Coronary artery (tissue), 2 donors: ENCODE measurements at regions not wholly inside any gene's neighbourhood (a gene's known extent, or its start where the extent isn't known, plus 50 kb on each side); places are given as distances from the start of the nearest gene placed in this dataset.

Experiments used
- DNase-seq: peaks from one replicate; pipeline ENCODE4 v3.0.0-alpha.2; 2017; ENCODE audit warnings: low spot score
- H3K27ac ChIP-seq, 2 donors: fragments of 200-600 bp; sonication (generic); one replicate each; pipeline ENCODE4 v1.5.1; 2016 to 2019
- H3K4me3 ChIP-seq: fragments of 200-600 bp; sonication (generic); 2 replicates; pipeline ENCODE4 v1.5.1; 2016; ENCODE audit warnings: mild to moderate bottlenecking, moderate library complexity
- CTCF ChIP-seq: fragments of 200-600 bp; sonication (generic); IDR thresholded peaks from one replicate; pipeline ENCODE4 v1.5.1; 2019; ENCODE audit warnings: antibody characterized with exemption

GRCh38 chr11:29312812-29313211, 704.0 kb downstream of the KCNA4 start:
- no peak for DNase-seq
- no peak overlapping the region for H3K27ac ChIP-seq
- no peak for TF ChIP-seq CTCF

DNA sequence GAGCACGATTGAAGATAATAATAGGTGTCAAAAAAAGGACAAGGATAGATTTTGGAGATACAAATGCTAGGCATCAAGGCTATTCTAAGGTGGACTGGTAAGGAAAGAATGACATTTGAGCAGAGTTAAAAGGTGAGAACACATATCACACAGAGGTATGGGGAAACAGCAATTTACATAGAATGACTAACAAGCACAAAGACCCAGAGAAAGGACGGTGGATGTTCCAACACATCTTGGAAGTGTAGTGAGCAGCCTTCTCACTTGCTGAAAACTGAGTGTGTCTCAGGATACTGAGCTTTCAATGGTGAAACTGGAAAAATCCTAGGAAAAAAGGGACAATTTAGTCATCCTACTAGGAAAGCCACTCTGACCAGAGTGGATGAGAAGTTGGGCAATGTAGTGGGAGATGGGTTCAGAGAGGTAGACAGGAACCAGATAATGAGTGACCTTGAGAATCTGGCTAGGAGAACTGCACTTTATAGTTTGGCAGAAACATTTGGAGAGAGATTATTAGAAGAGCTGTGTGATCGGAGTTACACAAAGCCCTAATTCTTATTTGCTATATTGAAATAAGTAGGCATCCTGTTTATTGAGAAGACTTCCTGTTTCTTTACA, 706.0 kb downstream of the KCNA4 start:
- H3K4me3 ChIP-seq, result no peak overlapping the region
- DNase-seq, result no peak

More at GRCh38 chr11:29312812-29313211, 704.0 kb downstream of the KCNA4 start:
- no peak overlapping the region for H3K4me3 ChIP-seq

GRCh38 chr11:29309992-29310391, 706.8 kb downstream of the KCNA4 start:
- Histone ChIP-seq H3K4me3 (no peak overlapping the region), H3K27ac (no peak overlapping the region)
- DNase-seq, result no peak
- no peak for TF ChIP-seq CTCF

More for the DNA sequence above, 706.0 kb downstream of the KCNA4 start:
- no peak for TF ChIP-seq CTCF
- no peak overlapping the region for H3K27ac ChIP-seq

DNA sequence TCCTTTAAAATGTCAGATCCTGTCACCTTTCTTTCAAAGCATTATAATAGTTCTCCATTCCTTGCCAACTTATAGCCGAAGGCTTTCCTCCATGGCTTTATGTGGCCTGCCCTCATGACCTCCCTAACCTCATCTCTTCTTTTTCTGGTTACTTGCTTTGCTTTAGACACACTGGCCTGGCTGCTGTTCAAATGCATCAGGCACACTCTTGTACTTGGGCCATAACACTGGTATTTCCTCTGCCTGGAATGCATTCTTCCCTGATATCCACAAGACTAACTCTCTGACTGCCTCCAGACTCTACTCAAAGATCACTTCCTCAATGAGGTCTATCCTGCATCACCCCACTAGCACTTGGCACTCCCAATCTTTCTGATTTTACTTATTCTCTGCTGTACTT, 710.3 kb downstream of the KCNA4 start:
- peak overlapping the region in 1 of 2 donors; percentile 40 for H3K27ac ChIP-seq
- DNase-seq, result no peak
- no peak overlapping the region for H3K4me3 ChIP-seq
- no peak for TF ChIP-seq CTCF

GRCh38 chr11:29305456-29306232, 711.2 kb downstream of the KCNA4 start:
- H3K27ac ChIP-seq, result no peak overlapping the region
- no peak overlapping the region for H3K4me3 ChIP-seq
- no peak for DNase-seq
- TF ChIP-seq CTCF, result no peak

GRCh38 chr11:29300420-29300819, 716.4 kb downstream of the KCNA4 start:
- H3K27ac ChIP-seq, result no peak overlapping the region
- no peak for DNase-seq
- H3K4me3 ChIP-seq, result no peak overlapping the region
- TF ChIP-seq CTCF, result no peak

DNA sequence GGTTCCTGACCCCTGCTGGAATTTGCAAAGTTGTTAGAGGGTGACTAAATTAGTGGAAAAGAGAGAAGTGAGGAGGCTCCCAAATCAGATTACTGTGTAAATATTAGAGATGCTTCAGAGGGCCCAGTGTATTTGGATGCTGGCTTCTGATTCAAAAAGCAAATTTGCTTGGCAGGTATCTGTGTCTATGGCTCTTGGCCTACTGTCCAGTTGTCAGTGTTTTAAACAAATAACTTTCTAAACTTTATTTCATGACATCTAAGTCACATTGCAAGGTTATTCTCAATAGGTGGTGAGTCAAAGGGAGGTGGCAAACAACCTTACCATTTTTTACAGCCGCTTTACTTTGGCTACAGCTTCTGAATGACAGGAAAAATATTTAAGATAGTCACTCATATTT, 720.1 kb downstream of the KCNA4 start:
- Histone ChIP-seq H3K27ac (no peak overlapping the region), H3K4me3 (no peak overlapping the region)
- no peak for TF ChIP-seq CTCF
- no peak for DNase-seq
